HG03025 (cell line): ENCODE measurements at regions not wholly inside any gene's neighbourhood (a gene's known extent, or its start where the extent isn't known, plus 50 kb on each side); places are given as distances from the start of the nearest gene placed in this dataset.

ENCODE experiments used
- ATAC-seq: cut with Tn5 transposase; IDR thresholded peaks from one replicate; pipeline ENCODE4 v1.9.1; 2021; ENCODE audit warnings: mild to moderate bottlenecking, moderate library complexity; ENCODE audit not compliant: unreplicated experiment, low FRiP score

- no peak for ATAC-seq
These were observed 361.0 kb upstream of the PMFBP1 start for GRCh38 chr16:72532906-72533410.

- ATAC-seq: no peak
These were observed 358.5 kb upstream of the PMFBP1 start for GRCh38 chr16:72530434-72530833.

- no peak for ATAC-seq
These were observed 351.1 kb upstream of the PMFBP1 start for GRCh38 chr16:72523087-72523486.

DNA sequence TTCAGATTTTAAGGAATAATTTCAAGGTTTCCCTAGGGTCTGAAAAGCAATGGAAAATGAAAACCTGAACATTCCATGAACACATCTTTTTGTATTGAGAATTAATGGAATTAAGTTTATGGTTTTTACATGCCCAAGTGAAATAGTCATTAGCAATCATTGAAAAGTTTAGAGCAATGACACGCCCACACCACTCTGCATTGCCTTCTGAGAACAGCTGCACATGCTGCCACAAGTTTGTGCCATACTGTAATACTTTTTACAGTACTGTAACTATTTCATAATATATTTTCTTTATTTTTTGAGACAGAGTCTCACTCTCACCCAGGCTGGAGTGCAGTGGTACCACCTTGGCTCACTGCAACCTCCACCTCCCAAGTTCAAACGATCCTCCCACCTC, 345.2 kb upstream of the PMFBP1 start:
- no peak for ATAC-seq

DNA sequence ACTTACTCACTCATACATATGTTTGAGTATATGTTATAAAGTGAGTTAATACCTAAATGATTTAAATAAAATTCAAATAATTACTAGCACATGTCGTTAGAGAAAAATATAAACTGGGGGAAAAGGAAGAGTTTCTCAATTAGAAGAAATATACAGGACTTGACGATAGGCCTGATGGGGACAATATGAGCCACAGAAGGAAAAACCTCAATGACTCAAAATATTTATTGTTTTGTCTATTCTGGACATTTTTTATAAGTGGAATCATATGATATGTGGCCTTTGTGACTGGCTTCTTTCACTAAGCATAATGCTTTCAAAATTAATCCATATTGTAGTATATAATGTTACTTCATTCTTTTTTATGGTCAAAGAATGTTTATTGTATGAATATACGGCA, 339.2 kb upstream of the PMFBP1 start:
- ATAC-seq: no peak

- ATAC-seq: no peak
These were observed 336.2 kb upstream of the PMFBP1 start for GRCh38 chr16:72508191-72508590.

- no peak for ATAC-seq
These were observed 330.6 kb upstream of the PMFBP1 start for GRCh38 chr16:72502594-72503005.

DNA sequence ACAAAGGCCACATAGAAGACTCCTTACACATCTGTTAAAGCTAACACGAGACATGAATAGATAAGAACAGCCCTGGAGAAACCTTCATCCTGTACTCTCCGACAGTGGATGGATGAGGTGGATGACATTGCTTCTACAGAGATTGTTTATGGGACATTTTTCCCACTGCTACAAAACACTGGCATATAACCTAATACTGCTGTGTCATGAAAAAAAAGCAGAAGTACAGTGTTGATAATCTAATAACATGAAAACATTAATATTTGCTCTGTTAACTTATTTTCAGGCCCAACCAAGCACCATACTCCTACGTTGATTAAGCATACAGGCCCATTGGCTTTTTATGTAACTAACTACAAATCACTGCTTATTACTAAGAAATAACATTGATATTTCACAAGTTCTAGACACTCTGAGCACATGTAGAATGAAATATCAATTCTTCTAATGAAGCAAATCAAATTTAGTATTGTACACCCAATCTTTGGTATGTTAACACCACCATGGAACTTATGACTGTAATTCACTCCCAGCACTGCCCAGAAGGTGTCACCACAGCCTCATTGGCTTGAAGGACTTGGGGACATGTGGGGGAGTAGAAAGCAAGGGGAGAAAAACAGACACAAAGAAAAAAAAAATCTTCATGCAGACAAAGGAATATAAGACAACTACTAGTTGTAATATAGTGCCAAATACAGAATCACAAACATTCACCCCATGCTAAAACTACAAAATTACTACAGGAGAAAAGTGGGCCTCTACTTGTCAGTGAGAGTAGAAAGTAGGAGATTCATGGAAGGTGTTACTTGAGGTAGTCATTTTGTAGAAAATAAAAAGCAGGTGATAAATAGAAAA, 330.0 kb upstream of the PMFBP1 start:
- no peak for ATAC-seq

DNA sequence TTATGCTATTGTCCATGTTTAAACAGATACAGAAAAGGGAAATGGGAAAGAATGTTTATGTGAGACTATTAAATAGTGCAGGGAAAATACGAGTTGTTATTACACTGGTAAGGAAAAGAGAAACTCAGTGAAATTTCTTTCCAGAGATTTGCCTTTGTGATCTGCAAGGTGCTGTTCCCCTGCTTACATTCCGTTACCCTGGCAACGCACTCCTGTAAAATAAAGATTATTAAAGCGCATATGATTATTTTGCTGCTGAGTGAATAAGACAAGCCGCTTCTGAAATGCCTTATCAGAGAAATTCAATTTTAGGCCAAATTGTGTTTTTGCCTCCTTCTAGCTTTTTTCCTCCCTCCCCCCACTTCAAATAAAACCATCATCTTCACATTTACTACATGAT, 328.6 kb upstream of the PMFBP1 start:
- ATAC-seq: no peak

DNA sequence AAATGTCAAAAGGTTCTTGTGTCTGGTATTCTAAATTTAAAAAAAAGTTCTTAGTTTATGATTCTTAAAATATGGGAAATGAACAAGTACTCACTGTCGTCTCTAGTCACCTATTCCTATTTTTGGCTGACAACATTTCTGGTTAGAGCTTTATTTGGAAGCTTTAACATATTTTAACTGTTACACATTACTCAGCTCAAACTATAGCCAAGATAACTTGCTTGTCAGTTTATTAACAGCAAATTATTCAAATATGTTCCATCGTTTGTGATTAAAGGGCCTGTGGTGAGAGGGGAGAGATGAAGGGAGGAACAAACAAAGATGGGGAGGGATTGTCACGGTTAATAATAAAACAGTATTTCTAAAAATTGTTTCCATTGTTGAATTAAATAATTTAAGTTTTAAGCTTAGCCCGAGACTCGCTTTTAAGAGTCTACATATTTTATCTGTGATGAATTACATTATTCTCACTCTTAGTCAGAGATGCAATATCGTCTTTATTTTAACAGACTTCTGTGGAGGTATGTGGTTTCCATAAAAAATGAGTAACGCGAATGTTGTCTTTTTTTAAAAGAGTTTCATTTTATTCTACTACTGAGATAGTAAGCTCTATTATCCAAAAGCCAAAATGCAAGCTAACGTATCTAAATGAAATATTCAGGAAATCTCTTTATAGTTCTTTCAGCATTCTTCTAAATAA, 321.9 kb upstream of the PMFBP1 start:
- ATAC-seq: no peak

DNA sequence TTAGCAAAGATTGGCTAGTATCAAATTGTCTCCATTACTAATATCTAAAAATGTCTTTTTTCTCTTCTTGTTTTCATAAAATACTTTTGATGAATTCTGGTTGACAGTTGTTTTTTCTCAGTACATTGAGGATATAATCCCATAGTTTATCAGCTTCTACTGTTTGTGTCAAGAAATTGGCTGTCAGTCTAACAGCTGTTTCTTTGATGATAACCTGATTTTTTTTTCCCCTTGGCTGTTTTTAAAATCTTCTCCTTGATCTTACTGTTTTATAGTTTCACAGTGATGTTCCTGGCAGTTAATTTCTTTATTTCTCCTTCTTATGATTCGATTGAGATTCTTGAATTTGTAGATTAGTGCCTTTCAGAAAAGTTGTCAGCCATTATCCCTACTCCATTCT, 315.3 kb upstream of the PMFBP1 start:
- no peak for ATAC-seq

DNA sequence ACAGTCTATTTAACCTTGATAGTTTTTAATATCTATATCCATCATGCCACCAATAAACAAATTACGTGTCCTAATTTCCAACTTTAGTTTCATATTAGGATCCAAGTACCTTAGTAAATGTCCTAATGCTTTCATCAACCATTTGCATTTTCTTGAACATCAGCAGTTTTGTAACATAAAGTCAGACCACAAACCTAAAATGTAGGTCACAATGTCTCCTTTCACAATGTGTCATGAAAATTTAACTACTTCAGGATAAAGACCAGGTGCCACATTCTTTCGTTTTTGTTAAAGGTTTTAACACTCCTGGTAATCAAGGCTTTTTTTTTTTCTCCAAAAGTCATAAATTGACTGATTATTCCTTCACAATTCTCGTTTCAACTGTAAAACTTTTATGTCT, 310.7 kb upstream of the PMFBP1 start:
- no peak for ATAC-seq

- no peak for ATAC-seq
These were observed 309.5 kb upstream of the PMFBP1 start for GRCh38 chr16:72481419-72481818.

GRCh38 chr16:72480911-72481310, 309.0 kb upstream of the PMFBP1 start:
- no peak for ATAC-seq

DNA sequence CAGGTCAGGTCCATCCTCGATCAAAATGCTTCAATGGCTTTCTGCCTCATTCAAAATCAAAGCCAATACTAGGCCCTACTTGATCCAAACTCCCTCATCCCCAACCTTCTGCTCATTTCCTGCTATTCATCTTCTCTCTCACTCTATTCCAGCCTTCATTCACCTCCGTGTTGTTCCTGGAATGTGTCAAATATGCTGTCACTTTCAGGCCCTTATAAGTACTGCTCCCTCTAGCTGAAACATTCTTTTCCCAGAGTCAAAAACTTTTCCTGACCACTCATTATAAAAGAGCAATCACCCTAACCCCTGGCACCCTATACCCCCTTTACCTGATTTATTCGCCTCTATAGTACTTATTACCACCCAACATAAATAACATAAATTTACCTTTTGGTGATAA, 303.7 kb upstream of the PMFBP1 start:
- no peak for ATAC-seq

- ATAC-seq: no peak
These were observed 302.7 kb upstream of the PMFBP1 start for GRCh38 chr16:72474501-72475123.

DNA sequence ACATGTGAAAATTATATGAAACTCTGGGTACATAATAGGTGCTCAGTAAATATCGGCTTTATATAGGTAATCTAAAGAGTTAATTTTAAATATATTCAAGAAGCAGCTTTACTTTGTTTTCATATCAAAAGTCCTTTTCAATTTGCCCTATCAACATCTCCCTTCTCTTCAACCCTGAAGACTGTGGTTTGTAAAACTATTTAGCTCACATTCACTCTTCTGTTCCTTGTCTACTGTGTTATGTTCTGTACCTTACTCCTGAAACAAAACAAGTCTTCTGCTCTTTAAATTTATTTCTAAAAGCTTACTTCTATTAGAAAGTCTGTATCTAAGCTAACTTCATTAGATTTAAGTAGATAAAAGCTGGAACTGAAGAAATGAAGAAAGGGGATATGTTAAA, 301.7 kb upstream of the PMFBP1 start:
- no peak for ATAC-seq

- no peak for ATAC-seq
These were observed 299.5 kb upstream of the PMFBP1 start for GRCh38 chr16:72471317-72471924.

DNA sequence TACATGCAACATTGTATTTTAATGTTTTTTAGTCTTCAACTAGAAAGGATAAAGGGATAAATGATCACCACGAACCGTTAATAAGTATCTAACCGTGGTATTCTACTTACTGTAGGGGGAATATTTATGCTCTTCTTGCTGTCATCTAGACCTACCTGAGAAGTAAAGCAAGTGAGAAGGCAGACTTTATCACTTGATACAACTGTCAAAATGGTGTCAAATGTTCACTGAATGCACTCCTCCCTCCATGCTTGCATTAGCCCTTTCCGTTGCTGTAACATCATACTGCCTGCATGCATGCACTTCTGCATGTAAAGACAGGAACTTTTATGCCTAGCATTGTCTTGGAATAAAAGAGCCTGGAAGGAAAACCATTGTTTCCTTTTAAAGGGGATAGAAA, 298.6 kb upstream of the PMFBP1 start:
- no peak for ATAC-seq

DNA sequence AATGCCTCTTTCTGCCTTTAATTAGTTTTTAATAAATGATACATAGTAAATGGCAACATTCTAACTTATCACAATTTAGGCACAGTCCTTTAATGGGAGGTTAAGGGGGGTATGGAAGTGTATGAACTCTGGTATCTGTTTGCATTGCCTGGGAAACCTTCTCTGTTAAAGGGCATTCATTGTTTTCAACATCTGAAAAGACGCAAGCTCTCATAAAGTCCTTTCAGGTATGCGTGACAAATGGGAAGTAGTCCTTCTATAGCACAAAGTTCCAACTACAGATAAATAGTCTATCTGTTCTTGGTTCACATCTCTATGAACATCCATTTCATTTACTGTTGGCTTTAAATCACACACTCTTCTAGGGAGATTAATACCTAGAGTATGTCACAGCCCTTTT, 298.0 kb upstream of the PMFBP1 start:
- ATAC-seq: no peak

DNA sequence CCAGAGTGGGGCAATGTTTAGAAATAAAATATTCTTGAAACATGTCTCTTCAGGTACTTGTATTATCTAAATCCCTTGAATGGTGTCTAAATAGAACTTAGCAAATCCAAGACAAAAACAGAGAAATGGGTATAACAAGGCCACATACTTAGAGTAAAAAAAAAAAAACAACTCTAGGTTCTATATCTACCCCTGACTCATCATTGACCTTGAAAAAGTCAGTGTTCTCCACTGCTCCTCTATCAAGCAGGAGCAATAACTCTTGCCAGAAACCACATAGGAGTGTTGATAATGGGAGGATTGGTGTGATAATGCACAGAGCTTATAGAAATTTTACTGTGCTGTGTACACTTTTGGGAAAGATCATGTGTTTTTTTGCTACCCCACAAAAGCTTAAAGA, 296.6 kb upstream of the PMFBP1 start:
- ATAC-seq: no peak
